Peyer's patch (tissue), 4 donors: ENCODE measurements at regions not wholly inside any gene's neighbourhood (a gene's known extent, or its start where the extent isn't known, plus 50 kb on each side); places are given as distances from the start of the nearest gene placed in this dataset.

Experiments
- DNase-seq, 3 donors: peaks; one replicate each; pipeline ENCODE4 v3.0.0-alpha.2; 2017 to 2019
- H3K27ac ChIP-seq, 4 donors: fragments of 200-600 bp; sonication (generic); one replicate each; pipeline ENCODE4 v1.5.1; 2016 to 2019
- H3K27me3 ChIP-seq, 2 donors: fragments of 200-600 bp; sonication (generic); one replicate each; pipeline ENCODE4 v1.5.1; 2019
- H3K36me3 ChIP-seq, 3 donors: fragments of 200-600 bp; sonication (generic); one replicate each; pipeline ENCODE4 v1.5.1; 2016 to 2019
- H3K4me1 ChIP-seq, 4 donors: fragments of 200-600 bp; sonication (generic); one replicate each; pipeline ENCODE4 v1.5.1; 2016 to 2019
- H3K4me3 ChIP-seq, 4 donors: fragments of 200-600 bp; sonication (generic); 1 replicate in 3 of 4; 2 replicates in 1 of 4; pipeline ENCODE4 v1.5.1; 2016 to 2019; ENCODE audit warnings: mild to moderate bottlenecking in 1 of 4
- H3K9me3 ChIP-seq, 4 donors: fragments of 200-600 bp; sonication (generic); one replicate each; pipeline ENCODE4 v1.5.1; 2016 to 2019; ENCODE audit warnings: mild to moderate bottlenecking in 1 of 4
- POLR2A ChIP-seq, 2 donors: fragments of 450-650 bp; IDR thresholded peaks; one replicate each; pipeline ENCODE4 v1.5.1; 2017; ENCODE audit warnings: antibody characterized with exemption in 2 of 2, mild to moderate bottlenecking in 2 of 2, moderate library complexity in 2 of 2
- TF ChIP-seq, protein P1 (sequence below), 6 experiments: fragments of 450-650 bp in 4 of 6; fragments of 200-600 bp in 2 of 6; sonication (generic) in 1 of 6; IDR thresholded peaks; one replicate each; pipeline ENCODE4 v1.5.1; 2017 to 2019; ENCODE audit warnings: antibody characterized with exemption in 6 of 6, mild to moderate bottlenecking in 3 of 6, moderate library complexity in 1 of 6

DNA sequence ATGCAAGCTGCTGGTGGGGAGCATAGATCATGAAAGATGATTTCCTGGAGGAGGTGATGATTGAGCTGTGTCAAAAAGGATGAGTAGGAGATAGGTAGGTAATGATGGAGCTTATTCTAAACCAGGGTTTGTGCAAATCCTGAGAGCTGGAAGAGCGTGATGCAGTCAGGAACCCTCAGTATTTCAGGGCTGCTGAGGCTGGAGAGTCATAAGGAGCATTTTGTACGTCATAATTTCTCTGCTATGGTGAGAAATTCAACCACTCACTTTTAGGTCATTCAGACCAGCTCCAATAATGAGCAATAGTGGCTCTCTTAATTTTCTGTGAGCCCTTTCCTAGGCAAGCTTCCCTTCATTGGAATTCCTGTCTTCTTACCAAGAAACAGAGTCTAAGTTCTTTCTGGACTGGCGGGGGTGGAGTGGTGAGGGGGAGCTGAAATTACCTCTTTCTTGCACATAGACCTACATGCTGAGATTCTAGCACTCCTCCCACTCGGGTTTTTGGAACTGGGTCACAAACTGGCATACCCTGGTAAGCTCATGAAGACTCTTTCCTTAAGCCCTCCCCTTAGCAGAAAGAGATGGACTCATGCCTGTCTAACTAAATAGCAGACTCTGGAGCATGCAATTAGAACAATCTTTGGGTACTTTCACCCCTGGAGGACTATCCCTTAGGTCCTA, 62.2 kb upstream of the MYCBP2 start:
- no peak overlapping the region for H3K27ac ChIP-seq
- H3K9me3 ChIP-seq, result no peaks in the 10 kb centered on the region
- no peak for TF ChIP-seq POLR2A (IDR thresholded peaks at IDR 0.05)
- TF ChIP-seq, protein P1, sequence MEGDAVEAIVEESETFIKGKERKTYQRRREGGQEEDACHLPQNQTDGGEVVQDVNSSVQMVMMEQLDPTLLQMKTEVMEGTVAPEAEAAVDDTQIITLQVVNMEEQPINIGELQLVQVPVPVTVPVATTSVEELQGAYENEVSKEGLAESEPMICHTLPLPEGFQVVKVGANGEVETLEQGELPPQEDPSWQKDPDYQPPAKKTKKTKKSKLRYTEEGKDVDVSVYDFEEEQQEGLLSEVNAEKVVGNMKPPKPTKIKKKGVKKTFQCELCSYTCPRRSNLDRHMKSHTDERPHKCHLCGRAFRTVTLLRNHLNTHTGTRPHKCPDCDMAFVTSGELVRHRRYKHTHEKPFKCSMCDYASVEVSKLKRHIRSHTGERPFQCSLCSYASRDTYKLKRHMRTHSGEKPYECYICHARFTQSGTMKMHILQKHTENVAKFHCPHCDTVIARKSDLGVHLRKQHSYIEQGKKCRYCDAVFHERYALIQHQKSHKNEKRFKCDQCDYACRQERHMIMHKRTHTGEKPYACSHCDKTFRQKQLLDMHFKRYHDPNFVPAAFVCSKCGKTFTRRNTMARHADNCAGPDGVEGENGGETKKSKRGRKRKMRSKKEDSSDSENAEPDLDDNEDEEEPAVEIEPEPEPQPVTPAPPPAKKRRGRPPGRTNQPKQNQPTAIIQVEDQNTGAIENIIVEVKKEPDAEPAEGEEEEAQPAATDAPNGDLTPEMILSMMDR (IDR thresholded peaks at IDR 0.05), result no peak
- H3K27me3 ChIP-seq, result no peaks in the 10 kb centered on the region
- H3K36me3 ChIP-seq, result no peaks in the 10 kb centered on the region
- no peak overlapping the region for H3K4me3 ChIP-seq
- no peak for DNase-seq
- no peaks in the 10 kb centered on the region for H3K4me1 ChIP-seq

GRCh38 chr13:77387607-77388200, 60.8 kb upstream of the MYCBP2 start:
- no peak for DNase-seq
- no peak overlapping the region for H3K27ac ChIP-seq

DNA sequence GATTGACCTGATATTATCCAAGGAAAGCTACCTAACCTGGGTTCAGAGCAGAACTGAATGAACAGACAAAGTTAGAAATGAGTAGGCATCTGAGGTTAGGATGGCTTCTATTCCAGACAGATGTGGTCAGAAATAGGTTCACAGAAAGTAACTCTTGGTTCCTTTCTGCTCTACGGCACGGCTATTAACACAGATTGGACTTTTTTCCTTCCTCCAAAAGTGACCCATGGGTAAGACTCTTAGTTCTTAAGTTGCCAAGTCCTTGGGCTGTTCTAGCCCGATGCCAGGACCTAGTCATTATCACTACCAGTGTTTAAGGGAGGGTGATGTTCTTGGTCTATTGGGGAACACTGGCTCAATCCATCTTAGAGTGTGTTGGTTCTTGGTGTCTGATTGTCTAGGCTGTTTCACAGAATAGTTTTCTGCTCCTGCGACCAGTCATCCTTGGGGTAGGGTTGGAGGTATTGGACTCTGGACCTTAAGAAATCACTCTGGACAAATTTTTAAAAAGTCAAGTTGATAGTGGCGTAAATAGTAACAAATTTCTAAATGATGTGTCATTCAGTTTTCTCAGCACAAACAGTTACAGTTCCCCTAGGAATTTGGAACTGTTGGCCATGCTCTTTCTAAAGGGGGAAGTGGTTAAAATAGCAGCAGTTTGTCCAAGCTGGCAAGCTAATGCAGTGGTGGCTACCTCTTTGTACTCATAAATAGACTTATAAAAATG, 60.1 kb upstream of the MYCBP2 start:
- Histone ChIP-seq H3K27me3 (no peaks in the 10 kb centered on the region), H3K36me3 (no peaks in the 10 kb centered on the region), H3K4me3 (no peak overlapping the region), H3K27ac (peak overlapping the region in 1 of 4 donors; percentile 17), H3K9me3 (no peaks in the 10 kb centered on the region), H3K4me1 (no peaks in the 10 kb centered on the region)
- no peak for TF ChIP-seq POLR2A (IDR thresholded peaks at IDR 0.05)
- TF ChIP-seq, protein P1 (IDR thresholded peaks at IDR 0.05), result no peak
- no peak for DNase-seq

More at GRCh38 chr13:77387607-77388200, 60.8 kb upstream of the MYCBP2 start:
- H3K4me1 ChIP-seq, result no peaks in the 10 kb centered on the region
- H3K36me3 ChIP-seq, result no peaks in the 10 kb centered on the region
- H3K4me3 ChIP-seq, result no peak overlapping the region
- H3K9me3 ChIP-seq, result no peaks in the 10 kb centered on the region
- no peaks in the 10 kb centered on the region for H3K27me3 ChIP-seq
- TF ChIP-seq, protein P1 (IDR thresholded peaks at IDR 0.05), result no peak
- TF ChIP-seq POLR2A (IDR thresholded peaks at IDR 0.05), result no peak

GRCh38 chr13:77386046-77386445, 59.2 kb upstream of the MYCBP2 start:
- Histone ChIP-seq H3K27me3 (no peaks in the 10 kb centered on the region), H3K27ac (no peak overlapping the region), H3K4me3 (no peak overlapping the region), H3K36me3 (no peaks in the 10 kb centered on the region), H3K4me1 (no peaks in the 10 kb centered on the region), H3K9me3 (no peaks in the 10 kb centered on the region)
- DNase-seq, result no peak
- TF ChIP-seq, protein P1 (IDR thresholded peaks at IDR 0.05), result no peak
- TF ChIP-seq POLR2A (IDR thresholded peaks at IDR 0.05), result no peak

DNA sequence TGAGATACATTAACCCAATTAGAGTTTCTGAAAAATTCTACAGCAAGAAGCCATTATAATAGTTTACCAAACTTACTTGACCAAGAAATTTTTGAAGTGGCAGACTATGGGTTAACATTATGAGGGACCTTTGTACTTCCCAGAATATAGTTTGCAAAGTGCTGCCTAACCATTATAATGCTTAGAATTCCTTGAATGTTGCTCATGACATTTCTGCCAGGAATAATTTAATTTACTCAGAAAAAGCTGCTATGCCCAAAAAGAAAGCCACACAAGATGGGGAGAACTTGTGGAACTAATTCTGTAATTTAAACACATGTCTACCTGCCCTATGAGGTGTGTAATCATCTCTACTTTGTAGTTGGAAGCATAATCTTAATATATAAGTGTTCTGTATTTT, 58.1 kb upstream of the MYCBP2 start:
- Histone ChIP-seq H3K4me3 (no peak overlapping the region), H3K27me3 (no peaks in the 10 kb centered on the region), H3K4me1 (no peaks in the 10 kb centered on the region), H3K36me3 (no peaks in the 10 kb centered on the region), H3K9me3 (no peaks in the 10 kb centered on the region), H3K27ac (no peak overlapping the region)
- TF ChIP-seq, protein P1 (IDR thresholded peaks at IDR 0.05), result no peak
- no peak for DNase-seq
